Panc1 (cell line): ENCODE measurements at regions not wholly inside any gene's neighbourhood (a gene's known extent, or its start where the extent isn't known, plus 50 kb on each side); places are given as distances from the start of the nearest gene placed in this dataset.

Experiments used
- CTCF ChIP-seq: fragments of 450-650 bp; IDR thresholded peaks from 2 replicates; pipeline ENCODE4 v1.5.1; 2017; ENCODE audit warnings: mild to moderate bottlenecking
- POLR2AphosphoS5 ChIP-seq: IDR thresholded peaks from 2 replicates; pipeline ENCODE4 v1.6.1; 2012; ENCODE audit warnings: mild to moderate bottlenecking, low read depth, low read length, moderate library complexity
- TF ChIP-seq, protein P1 (sequence below), 2 experiments: IDR thresholded peaks; 2 replicates each; pipeline ENCODE4 v1.6.1; 2011 to 2012; ENCODE audit warnings: low read depth in 2 of 2, control low read depth in 1 of 2, low read length in 1 of 2, mild to moderate bottlenecking in 1 of 2, moderate library complexity in 1 of 2; ENCODE audit not compliant: insufficient read depth in 1 of 2

DNA sequence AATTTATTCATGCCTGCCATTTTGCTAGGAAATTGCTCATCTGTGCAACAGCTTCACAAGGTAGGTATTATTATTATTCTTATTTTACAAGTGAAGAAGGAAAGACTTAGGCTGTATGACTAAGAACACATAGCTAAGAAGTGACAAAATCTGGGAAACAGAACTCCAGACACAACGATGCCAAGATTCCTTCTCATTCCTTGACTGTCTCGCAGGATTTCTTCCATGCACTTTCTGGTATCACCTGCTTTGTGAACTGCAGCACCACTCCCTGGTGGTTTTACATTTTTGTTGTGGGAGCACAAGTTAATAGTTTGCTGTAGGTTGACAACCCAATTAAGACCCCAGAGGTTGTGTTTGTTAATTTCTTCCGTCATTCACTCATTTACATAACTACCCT, 188.5 kb downstream of the LACC1 start:
- no peak for TF ChIP-seq CTCF
- no peak for TF ChIP-seq POLR2AphosphoS5
- TF ChIP-seq, protein P1, sequence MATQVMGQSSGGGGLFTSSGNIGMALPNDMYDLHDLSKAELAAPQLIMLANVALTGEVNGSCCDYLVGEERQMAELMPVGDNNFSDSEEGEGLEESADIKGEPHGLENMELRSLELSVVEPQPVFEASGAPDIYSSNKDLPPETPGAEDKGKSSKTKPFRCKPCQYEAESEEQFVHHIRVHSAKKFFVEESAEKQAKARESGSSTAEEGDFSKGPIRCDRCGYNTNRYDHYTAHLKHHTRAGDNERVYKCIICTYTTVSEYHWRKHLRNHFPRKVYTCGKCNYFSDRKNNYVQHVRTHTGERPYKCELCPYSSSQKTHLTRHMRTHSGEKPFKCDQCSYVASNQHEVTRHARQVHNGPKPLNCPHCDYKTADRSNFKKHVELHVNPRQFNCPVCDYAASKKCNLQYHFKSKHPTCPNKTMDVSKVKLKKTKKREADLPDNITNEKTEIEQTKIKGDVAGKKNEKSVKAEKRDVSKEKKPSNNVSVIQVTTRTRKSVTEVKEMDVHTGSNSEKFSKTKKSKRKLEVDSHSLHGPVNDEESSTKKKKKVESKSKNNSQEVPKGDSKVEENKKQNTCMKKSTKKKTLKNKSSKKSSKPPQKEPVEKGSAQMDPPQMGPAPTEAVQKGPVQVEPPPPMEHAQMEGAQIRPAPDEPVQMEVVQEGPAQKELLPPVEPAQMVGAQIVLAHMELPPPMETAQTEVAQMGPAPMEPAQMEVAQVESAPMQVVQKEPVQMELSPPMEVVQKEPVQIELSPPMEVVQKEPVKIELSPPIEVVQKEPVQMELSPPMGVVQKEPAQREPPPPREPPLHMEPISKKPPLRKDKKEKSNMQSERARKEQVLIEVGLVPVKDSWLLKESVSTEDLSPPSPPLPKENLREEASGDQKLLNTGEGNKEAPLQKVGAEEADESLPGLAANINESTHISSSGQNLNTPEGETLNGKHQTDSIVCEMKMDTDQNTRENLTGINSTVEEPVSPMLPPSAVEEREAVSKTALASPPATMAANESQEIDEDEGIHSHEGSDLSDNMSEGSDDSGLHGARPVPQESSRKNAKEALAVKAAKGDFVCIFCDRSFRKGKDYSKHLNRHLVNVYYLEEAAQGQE (IDR thresholded peaks at IDR 0.05; ENCODE audit: insufficient read depth in 1 of 2, low read depth in 2 of 2, low read length in 1 of 2): no peak
